ENCODE measurements at regions not wholly inside any gene's neighbourhood (a gene's known extent, or its start where the extent isn't known, plus 50 kb on each side); places are given as distances from the start of the nearest gene placed in this dataset.

DNA sequence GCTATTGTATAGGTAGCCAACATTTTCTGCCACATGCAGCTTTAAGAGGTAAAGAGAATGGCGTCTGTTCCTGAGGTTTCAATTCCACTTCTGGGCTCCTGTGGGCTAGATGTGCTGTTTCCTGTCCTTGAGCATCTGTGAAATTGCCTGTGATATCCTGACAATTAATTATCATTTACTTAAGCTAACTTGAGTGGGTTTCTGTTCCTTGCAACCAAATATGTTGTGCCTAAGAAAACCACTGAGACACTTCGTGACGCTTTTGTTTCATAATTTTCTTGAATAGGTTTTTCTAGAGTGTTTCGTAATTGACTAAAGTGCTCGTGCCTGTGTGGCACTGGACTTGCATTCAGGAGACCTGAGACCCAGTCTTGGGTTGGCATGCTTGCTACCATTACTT lies 127.3 kb upstream of the POU3F1 start:
- no peak for DNase-seq (ENCODE audit: low spot score)
- no TSS peak for BruUV-seq (replicated peaks)
- Histone ChIP-seq H3K79me2 (ENCODE audit: insufficient read depth, low read depth, low read length) (no peaks in the 10 kb centered on the region), H3K9me2 (ENCODE audit: insufficient read depth, low read length) (no peaks in the 10 kb centered on the region), H3K27ac (ENCODE audit: low read depth, low read length, poor library complexity, severe bottlenecking) (no peak overlapping the region), H3K36me3 (ENCODE audit: insufficient read depth, low read length) (no peaks in the 10 kb centered on the region), H3K4me3 (ENCODE audit: low read depth, low read length, poor library complexity, severe bottlenecking) (no peak overlapping the region), H3K9me3 (ENCODE audit: low read length) (no peaks in the 10 kb centered on the region), H3K4me2 (ENCODE audit: low read length) (no peak overlapping the region; the same call in 1 of the 2 replicates), H4K20me1 (ENCODE audit: insufficient read depth, low read length) (no peaks in the 10 kb centered on the region), H2AFZ (ENCODE audit: low read length) (no peak overlapping the region), H3K4me1 (ENCODE audit: insufficient read depth, low read length, poor library complexity, severe bottlenecking) (peaks cover 5% of the 10 kb centered on the region)
- intact Hi-C loops (cut with micrococcal nuclease; ENCODE audit: unreplicated experiment): no loop called here
- POLR2A ChIA-PET: interaction anchor here (1.2 kb wide), 1 partner anchor 11 kb away, joined by 4 read pairs; no protein-coding TSS in a partner anchor
- CTCF ChIA-PET (ENCODE audit: unreplicated experiment): no interaction called here
- TF ChIP-seq CTCF (conservative IDR thresholded peaks at IDR 0.05; ENCODE audit: low read length) (no peak), EZH2phosphoT487 (IDR thresholded peaks at IDR 0.05; ENCODE audit: borderline replicate concordance, low read depth, low read length) (no peak)

DNA sequence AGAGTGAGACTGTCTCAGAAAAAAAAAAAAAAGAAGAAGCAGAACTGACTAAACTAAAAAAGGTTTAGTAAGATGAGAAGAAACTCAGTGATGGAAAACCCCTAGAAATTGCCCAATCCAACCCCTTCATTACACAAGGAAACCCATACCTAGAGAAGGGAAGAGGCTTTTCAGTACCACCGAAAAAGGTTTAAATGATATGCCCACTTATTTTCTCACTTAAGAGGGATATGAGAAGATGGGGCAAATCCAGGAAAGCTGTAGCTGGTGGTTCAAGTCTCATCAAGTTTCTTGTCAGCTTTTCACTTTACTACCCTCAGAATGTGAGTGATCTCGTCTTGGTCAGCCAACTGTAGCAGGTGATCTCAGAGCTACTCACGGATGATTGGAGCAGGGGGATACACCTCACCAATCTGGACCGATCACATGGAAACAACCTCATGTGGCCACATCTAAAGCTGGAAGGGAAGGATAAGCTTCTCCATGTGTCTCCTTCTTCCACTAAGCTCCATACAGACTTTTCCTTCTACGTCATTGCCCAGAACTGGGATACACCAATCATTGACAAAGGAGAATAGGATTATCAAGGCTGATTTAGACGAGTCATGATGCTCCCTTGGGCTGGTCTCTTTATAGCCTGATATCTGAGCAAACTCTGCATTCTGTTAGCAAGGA lies 126.7 kb upstream of the POU3F1 start:
- intact Hi-C loops (cut with micrococcal nuclease; ENCODE audit: unreplicated experiment): no loop called here
- H3K36me3 ChIP-seq (ENCODE audit: insufficient read depth, low read length): no peaks in the 10 kb centered on the region
- H3K9me3 ChIP-seq (ENCODE audit: low read length): no peaks in the 10 kb centered on the region
- H3K27ac ChIP-seq (ENCODE audit: low read depth, low read length, poor library complexity, severe bottlenecking): no peak overlapping the region
- ChIA-PET POLR2A (interaction anchor here (0.9 to 1.2 kb wide), 2 partner anchors 12 kb away, joined by 4 read pairs; no protein-coding TSS in a partner anchor), CTCF (ENCODE audit: unreplicated experiment) (no interaction called here)
- H3K4me2 ChIP-seq (ENCODE audit: low read length): no peak overlapping the region
- no TSS peak for BruUV-seq (replicated peaks)
- H3K9me2 ChIP-seq (ENCODE audit: insufficient read depth, low read length): no peaks in the 10 kb centered on the region
- peaks cover 5% of the 10 kb centered on the region for H3K4me1 ChIP-seq (ENCODE audit: insufficient read depth, low read length, poor library complexity, severe bottlenecking)
- H3K79me2 ChIP-seq (ENCODE audit: insufficient read depth, low read depth, low read length): no peaks in the 10 kb centered on the region
- no peak for TF ChIP-seq CTCF (conservative IDR thresholded peaks at IDR 0.05; ENCODE audit: low read length)
- TF ChIP-seq EZH2phosphoT487 (IDR thresholded peaks at IDR 0.05; ENCODE audit: borderline replicate concordance, low read depth, low read length): no peak
- H2AFZ ChIP-seq (ENCODE audit: low read length): no peak overlapping the region
- no peak for DNase-seq (ENCODE audit: low spot score)
- no peaks in the 10 kb centered on the region for H4K20me1 ChIP-seq (ENCODE audit: insufficient read depth, low read length)
- H3K4me3 ChIP-seq (ENCODE audit: low read depth, low read length, poor library complexity, severe bottlenecking): no peak overlapping the region

DNA sequence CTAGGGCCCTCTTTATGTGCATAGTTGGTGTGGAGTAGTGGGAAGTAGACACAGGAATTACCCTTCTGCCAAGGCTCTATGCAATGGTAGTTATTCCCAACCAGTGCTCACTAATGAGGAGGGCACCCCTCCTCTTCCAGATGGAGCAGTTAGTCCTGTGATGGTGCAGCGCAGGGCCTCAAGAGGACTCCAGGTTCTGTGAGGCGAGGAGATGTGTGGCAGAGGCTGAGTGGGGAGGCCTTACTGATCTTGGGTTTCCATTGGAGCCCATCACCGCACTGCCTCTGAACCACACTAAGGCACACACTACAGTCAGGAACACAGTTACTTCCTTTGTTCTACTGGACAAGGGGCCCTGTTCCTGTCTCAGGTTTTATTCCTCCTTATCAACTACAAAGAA lies 122.5 kb upstream of the POU3F1 start:
- Histone ChIP-seq H3K4me1 (ENCODE audit: insufficient read depth, low read length, poor library complexity, severe bottlenecking) (peaks cover 5% of the 10 kb centered on the region), H3K9me2 (ENCODE audit: insufficient read depth, low read length) (no peaks in the 10 kb centered on the region), H3K4me3 (ENCODE audit: low read depth, low read length, poor library complexity, severe bottlenecking) (no peak overlapping the region), H3K4me2 (ENCODE audit: low read length) (no peak overlapping the region), H3K9me3 (ENCODE audit: low read length) (no peaks in the 10 kb centered on the region), H4K20me1 (ENCODE audit: insufficient read depth, low read length) (no peaks in the 10 kb centered on the region), H3K27ac (ENCODE audit: low read depth, low read length, poor library complexity, severe bottlenecking) (no peak overlapping the region), H2AFZ (ENCODE audit: low read length) (no peak overlapping the region), H3K36me3 (ENCODE audit: insufficient read depth, low read length) (no peaks in the 10 kb centered on the region), H3K79me2 (ENCODE audit: insufficient read depth, low read depth, low read length) (no peaks in the 10 kb centered on the region)
- BruUV-seq (replicated peaks): no TSS peak
- intact Hi-C loops (cut with micrococcal nuclease; ENCODE audit: unreplicated experiment): no loop called here
- TF ChIP-seq CTCF (conservative IDR thresholded peaks at IDR 0.05; ENCODE audit: low read length) (no peak), EZH2phosphoT487 (IDR thresholded peaks at IDR 0.05; ENCODE audit: borderline replicate concordance, low read depth, low read length) (no peak)
- ChIA-PET CTCF (ENCODE audit: unreplicated experiment) (no interaction called here), POLR2A (no interaction called here)
- no peak for DNase-seq (ENCODE audit: low spot score)
